ENCODE measurements at regions not wholly inside any gene's neighbourhood (a gene's known extent, or its start where the extent isn't known, plus 50 kb on each side); places are given as distances from the start of the nearest gene placed in this dataset.

- Histone ChIP-seq H3K9me3 (peaks cover 0 to 8% (median 3%) of the 10 kb centered on the region in 4 donors), H3K4me3 (no peak overlapping the region), H3K27ac (no peak overlapping the region), H3K4me1 (no peaks in the 10 kb centered on the region), H3K27me3 (no peaks in the 10 kb centered on the region), H3K36me3 (no peaks in the 10 kb centered on the region)
- no peak for TF ChIP-seq POLR2A (IDR thresholded peaks at IDR 0.05)
- TF ChIP-seq CTCF (IDR thresholded peaks at IDR 0.05) = peak in 5 of 6 experiments; percentile 35 to 82 (median 74)
- peak; percentile 38 to 81 (median 62) for DNase-seq
Observed at GRCh38 chr6:166106076-166106686, 61.5 kb downstream of the TBXT start.

GRCh38 chr6:166105341-166106075 is 62.1 kb downstream of the TBXT start:
- H3K4me1 ChIP-seq = no peaks in the 10 kb centered on the region
- no peak for DNase-seq
- H3K4me3 ChIP-seq = no peak overlapping the region
- peaks cover 0 to 8% (median 3%) of the 10 kb centered on the region in 4 donors for H3K9me3 ChIP-seq
- no peaks in the 10 kb centered on the region for H3K36me3 ChIP-seq
- H3K27me3 ChIP-seq = no peaks in the 10 kb centered on the region
- TF ChIP-seq CTCF (IDR thresholded peaks at IDR 0.05) (no peak), POLR2A (IDR thresholded peaks at IDR 0.05) (no peak)
- H3K27ac ChIP-seq = no peak overlapping the region

GRCh38 chr6:166104872-166105271 is 62.8 kb downstream of the TBXT start:
- Histone ChIP-seq H3K9me3 (peaks cover 0 to 8% (median 3%) of the 10 kb centered on the region in 4 donors), H3K27me3 (no peaks in the 10 kb centered on the region), H3K36me3 (no peaks in the 10 kb centered on the region), H3K4me3 (no peak overlapping the region), H3K27ac (no peak overlapping the region), H3K4me1 (no peaks in the 10 kb centered on the region)
- DNase-seq = no peak
- TF ChIP-seq POLR2A (IDR thresholded peaks at IDR 0.05) (no peak), CTCF (IDR thresholded peaks at IDR 0.05) (no peak)

- Histone ChIP-seq H3K27ac (no peak overlapping the region), H3K4me1 (no peaks in the 10 kb centered on the region), H3K27me3 (no peaks in the 10 kb centered on the region), H3K9me3 (peaks cover 0 to 8% (median 3%) of the 10 kb centered on the region in 4 donors), H3K4me3 (no peak overlapping the region), H3K36me3 (no peaks in the 10 kb centered on the region)
- DNase-seq = no peak
- TF ChIP-seq CTCF (IDR thresholded peaks at IDR 0.05) = no peak
- TF ChIP-seq POLR2A (IDR thresholded peaks at IDR 0.05) = no peak
Observed at GRCh38 chr6:166104107-166104506, 63.5 kb downstream of the TBXT start.

- TF ChIP-seq POLR2A (IDR thresholded peaks at IDR 0.05) = no peak
- TF ChIP-seq CTCF (IDR thresholded peaks at IDR 0.05) = no peak
- no peak for DNase-seq
- Histone ChIP-seq H3K36me3 (no peaks in the 10 kb centered on the region), H3K9me3 (peaks cover 0 to 8% (median 3%) of the 10 kb centered on the region in 4 donors), H3K27me3 (no peaks in the 10 kb centered on the region), H3K4me3 (no peak overlapping the region), H3K4me1 (no peaks in the 10 kb centered on the region), H3K27ac (no peak overlapping the region)
Observed at GRCh38 chr6:166101819-166102419, 65.7 kb downstream of the TBXT start.
